Cerebellar nuclear complex (tissue), 1 donor: ENCODE measurements at regions not wholly inside any gene's neighbourhood (a gene's known extent, or its start where the extent isn't known, plus 50 kb on each side); places are given as distances from the start of the nearest gene placed in this dataset.

Experiments
- DNase-seq, 2 experiments: peaks; one replicate each; lab custom pipeline; 2025; lab: John Stamatoyannopoulos, UW

DNA sequence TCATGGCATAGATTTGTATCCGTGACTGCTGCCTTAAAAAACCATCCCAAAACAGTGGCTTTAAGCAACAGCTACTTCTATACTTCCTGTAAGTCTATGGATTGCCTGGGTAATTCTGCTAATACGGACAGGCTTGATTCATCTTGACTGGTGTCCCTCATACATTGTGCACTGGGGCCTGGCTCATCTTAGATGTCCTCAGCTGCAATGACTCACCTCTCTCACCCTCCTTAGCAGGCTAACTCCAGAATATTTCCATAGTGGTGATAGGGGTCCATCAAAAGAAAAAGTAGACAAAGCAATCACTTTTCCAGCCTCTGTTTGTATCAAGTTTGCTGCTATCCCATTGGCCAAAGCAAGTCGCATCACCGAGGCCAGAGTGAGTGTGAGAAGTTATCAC lies 409.1 kb upstream of the KAZN start:
- DNase-seq, result no peak

DNA sequence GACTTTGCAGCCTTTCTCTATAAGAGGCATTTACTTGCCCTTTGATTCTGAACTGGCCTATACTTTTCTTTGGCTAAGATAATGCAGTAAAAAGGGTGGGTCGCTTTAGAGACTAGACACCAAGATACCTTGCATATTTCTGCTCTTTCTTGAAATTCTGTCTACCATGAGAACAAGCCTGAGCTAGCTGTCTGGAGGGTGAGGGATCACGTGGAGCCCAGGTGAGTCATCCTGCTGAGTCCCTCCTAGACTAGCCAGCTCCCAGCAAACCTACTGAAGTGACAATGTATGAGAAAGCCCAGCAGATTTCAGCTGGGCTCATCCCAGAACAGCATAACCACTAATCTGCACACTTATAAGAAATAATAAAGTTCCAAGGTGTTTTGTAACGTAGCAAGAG lies 408.0 kb upstream of the KAZN start:
- no peak for DNase-seq

DNA sequence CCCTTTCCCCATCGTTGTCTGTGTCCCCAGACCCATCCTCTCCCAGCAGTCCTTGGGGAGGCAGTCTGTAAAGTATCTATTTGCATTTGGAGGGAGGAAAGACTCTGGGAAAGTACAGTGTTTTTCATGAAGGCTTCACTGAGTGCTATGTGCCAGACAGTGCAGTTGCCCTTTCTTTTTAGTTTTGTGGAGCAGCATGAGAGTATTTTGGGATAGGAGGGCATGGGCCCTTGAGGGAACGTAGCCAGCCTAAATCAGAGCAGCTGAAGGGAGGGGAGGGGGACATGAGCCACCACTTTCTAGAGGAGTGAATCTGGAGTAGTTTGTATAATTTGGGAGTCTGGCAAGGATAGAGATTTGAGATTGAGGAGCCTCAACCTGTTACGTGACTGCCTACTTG lies 404.0 kb upstream of the KAZN start:
- DNase-seq, result no peak

DNA sequence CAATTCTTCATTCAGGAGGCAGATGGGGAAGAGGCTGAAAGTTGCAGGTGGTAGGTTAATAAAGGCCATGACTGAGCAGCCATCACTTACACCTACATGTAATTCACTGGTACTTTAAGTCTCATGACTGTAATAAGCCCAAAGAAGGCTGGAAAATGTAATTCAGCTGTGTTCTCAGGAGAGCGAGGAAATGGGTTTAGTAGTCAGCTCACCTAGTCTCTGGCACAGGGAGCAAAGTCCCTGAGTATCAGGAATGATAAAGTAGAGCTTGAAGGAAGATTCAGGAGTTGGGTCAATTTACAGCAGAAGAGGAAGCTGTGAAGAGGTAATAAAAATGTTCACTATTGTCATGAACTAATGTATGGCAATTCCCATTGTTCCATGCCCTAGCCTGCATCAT lies 393.4 kb upstream of the KAZN start:
- no peak for DNase-seq

DNA sequence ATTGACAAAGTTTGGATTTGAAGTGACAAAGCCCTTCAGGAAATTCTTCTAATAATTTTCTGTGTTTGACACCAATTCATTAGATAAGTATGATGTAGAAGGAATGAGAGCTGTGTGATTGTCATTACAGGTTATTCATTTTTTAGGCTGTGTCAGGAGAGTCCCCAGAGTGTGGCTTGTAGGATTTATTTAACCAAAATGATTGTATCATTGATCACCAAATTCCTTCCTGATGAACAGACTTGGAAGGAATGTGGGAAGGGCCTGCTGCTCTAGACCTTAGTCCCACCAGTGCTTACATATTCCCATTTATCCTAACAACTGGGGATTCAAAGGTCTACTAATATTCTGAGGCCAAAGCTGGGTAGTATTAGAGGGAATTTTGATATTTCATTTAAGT lies 383.3 kb upstream of the KAZN start:
- no peak for DNase-seq

DNA sequence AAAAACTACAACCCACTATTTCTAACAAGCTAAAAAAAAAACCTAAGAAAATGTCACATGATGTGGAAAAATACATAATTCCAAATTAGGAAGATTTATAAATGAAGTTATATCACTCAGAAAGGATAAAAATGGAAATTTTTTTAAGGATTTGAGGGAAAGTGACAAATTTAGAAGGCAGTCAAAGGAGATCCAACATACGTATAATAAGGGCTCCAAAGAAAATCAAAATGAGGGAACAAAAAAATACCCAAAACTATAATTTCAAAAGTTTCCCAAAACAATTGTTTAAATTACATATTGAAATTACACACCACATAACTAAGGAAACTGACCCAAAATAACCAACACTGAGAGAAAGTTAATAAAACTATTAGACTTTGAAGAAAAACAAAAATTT lies 381.1 kb upstream of the KAZN start:
- DNase-seq, result no peak

DNA sequence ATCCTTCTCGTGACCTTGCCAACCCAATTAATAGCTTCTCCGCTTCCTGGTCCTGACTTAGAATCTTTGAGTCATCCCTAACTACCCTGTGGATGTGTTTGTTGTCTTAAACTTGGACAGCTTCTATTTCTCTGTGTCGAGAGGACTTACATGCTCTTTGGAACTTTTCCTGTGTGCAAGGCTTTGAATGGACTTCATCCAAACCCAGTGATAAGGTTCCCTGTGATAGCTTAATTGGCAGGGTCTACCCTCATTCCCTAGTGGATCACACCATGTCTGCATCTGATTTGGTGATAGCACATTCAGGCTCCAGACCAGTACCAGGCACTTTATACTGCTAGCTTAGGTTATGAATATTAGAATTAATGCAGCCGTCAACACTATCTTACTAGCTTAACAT lies 378.2 kb upstream of the KAZN start:
- no peak for DNase-seq

DNA sequence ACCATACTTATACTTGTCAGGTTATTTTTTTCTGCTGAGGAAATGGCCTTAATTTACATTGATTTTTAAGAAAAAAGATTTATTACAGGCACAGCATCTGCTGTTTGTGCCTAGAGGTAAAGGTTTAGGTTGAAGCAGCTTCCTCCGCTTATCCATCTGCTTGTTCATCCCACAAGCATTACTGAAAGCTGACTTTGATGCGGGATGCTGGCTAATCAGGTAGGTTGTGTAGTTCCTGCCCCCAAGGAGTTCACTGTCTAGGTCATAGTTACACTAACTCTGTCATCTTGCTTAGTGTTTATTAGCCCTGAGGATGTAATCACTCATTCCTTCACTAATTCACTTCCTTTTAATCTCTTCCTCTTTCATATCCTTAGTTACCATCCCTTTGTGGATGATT lies 377.7 kb upstream of the KAZN start:
- no peak for DNase-seq

DNA sequence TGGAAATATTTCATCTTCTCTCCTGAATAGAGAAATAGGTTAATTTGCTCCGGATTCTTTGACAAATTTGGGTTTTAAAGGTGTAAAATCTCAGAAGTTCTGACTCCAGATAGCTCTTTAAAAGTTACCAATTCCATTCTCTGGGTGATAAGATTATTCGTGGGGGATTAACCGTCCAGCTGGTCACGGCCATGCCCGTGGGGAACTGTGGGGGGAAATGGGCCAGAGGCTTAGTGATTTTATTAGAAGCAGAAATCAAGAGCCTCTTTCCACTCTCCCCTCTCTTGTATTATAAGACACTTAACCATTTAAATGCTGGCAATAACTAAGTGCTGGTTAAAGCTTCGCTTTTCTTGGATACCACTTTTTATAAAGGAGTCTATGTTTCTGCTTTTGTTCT lies 376.4 kb upstream of the KAZN start:
- DNase-seq, result no peak

DNA sequence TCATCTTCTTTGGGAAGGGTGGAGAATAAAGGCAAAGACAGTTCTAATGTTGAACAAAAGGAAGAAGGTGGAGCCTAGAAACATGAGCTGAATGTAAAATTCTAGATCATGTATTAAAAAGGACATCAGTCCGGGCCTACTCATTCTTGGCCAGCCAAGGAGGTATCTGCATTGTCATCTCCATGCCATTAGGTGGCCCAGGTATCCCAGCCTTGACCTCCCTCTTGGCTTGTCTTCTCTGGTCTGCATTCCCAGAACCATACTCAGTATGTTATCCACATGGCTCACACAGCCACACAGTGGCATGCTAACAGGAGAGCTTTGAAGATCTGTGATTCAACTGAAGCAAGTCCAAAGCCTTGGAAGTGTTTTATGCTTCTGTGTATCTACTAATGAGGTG lies 369.8 kb upstream of the KAZN start:
- DNase-seq, result no peak

DNA sequence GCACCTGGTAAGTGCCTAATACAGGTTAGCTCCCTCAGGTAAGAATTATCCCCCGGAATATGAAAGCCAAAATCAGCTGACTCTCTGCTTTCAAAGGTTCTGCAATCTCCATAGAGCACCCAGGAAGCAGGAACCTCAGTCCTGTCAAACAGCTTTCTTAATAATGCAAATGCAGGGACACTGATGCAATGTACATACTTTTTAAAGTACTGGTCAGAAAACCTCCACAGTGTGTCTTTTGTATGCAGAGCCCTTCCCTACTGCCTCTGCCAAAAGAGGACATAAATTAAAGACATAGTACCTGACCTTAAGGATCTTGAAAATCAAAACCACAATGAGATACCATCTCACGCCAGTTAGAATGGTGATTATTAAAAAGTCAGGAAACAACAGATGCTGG lies 365.0 kb upstream of the KAZN start:
- DNase-seq, result no peak

DNA sequence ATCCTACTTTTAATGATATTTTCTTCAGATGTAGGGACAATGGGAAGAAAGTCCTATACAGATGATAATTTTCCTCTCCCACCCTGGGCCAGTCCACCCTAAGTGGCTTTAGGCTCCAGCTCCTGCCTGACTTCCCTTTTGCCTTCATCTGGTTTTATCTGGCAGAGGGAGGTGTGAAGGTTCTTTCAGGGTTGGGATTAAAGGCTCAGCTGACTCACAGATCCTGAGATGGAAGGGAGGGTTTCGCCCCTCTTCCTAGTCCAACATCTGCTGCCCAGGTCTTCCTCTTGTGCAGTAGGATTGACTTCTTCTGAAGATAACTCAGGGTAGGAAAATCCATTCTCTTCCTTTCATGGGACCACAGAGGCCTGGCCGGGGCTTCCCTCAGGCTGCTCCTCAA lies 362.4 kb upstream of the KAZN start:
- no peak for DNase-seq

DNA sequence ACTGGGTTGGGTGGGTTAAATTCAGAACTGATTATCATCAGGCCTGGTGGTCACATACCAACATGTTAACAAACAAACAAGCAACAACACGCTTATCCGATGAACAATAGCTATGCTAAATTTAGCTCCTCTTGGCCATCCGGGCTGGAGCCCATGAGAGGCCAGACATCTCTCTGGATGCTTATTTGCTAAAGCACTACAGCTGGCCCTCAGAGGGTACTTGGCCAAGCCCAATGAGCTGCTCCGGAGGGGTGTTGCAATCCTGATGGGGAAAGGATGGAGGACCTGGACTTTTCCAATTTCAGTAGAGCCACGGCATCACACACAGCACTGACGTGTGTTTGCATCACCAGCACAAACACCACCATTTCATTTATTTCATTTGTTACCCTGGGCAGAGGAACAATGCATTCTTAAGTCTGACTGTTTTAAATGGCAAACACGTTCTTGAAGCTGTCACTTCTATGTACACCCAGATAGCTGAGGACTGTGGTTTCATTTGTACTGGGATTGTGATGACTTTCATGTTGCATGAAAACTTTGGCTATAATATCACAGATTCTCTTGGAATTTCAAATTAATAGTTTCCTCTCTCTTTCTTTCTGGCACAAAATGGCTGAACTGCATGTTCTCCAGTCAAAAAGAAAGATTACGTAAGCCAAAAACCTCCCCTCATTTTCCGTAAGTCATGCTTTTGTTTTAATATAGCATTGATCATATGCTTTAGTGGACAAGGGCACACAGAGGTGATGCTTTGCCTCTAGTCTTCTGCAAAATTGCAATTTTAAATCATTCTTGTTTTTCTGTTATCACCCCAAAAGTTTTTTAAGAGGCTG lies 359.8 kb upstream of the KAZN start:
- DNase-seq, result no peak

DNA sequence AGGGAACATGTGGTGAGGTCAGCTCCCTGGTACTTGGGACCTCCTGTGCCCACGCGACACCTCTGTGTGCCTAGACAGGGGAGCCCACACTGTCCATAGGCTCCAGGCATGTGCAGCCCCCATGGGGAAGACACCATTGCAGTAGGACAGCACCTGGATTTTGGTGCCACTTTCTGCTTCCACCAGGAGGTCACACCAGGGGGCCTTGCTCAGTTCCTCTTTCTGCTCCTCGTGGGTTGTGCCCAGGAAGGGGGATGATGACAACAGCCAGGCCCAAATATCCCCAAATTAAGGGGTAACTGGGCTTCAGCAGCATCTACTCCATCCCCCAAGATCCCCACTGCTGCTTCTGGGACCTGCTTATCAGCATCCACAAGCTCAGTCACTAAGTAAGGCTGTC lies 358.2 kb upstream of the KAZN start:
- DNase-seq, result no peak

DNA sequence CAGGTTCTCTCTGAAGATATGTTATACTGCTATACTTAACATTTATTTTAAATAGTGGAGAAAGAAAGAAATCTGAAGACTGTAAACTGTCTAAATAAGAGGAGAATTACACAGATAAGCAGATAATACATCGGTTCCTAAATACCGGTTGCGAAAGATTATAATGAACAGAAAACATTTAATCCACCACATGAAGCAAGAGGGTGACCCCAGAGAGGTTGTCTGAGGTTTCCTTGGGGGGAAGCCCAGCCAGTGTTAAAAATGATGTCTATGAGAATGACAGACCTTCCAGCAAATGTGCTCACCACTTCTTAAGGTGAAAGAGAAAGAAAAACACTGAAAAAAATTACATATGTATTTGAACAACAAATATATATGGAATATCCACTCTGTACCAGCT lies 356.4 kb upstream of the KAZN start:
- no peak for DNase-seq

DNA sequence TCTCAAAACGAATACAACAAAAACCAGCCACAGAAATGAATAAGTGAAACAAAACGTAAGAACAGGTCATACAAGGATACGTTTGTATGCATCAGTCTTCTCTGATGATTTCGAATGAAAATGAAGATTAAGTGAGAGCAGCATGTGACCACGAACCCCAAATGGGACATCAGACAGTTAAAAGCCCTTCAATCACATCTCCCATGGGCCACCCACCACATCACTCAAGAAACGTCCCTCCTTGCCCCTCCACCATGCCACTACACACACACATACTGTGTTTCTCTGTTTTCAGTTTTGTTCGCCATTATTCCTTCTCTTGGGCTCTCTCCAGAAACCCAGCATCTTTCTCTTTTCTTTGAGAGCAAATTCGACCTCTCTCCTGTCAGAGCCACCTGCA lies 355.6 kb upstream of the KAZN start:
- DNase-seq, result no peak

DNA sequence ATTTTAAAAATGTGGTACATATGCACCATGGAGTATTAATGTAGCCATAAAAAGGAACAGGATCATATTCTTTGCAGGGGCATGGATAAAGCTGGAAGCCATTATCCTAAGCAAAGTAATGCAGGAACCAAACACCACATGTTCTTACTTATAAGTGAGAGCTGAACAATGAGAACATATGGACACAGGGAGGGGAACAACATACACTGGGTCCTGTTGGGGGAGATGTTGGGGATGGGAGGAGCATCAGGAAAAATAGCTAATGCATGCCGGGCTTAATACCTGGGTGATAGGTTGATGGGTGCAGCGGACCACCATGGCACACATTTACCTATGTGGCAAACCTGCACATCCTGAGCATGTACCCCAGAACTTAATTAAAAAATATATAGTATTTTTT lies 352.5 kb upstream of the KAZN start:
- no peak for DNase-seq

DNA sequence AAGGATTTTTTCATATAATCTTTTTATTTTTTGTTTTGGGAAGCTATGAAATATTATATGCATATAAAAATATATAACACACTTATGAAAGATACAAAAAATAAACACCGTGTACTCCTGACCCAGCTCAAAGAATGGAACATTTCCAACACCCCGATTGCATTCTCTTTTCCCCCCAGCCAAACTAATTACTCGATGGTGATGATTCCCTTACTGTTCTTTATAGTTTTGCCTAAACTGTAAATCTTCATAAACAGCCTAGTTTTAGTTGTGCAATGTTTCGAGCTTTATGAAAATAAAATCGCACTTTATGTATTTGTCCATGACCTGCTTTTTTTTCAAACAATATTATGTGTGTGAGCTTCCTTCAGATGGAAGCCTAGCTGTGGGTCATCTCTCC lies 352.0 kb upstream of the KAZN start:
- no peak for DNase-seq

DNA sequence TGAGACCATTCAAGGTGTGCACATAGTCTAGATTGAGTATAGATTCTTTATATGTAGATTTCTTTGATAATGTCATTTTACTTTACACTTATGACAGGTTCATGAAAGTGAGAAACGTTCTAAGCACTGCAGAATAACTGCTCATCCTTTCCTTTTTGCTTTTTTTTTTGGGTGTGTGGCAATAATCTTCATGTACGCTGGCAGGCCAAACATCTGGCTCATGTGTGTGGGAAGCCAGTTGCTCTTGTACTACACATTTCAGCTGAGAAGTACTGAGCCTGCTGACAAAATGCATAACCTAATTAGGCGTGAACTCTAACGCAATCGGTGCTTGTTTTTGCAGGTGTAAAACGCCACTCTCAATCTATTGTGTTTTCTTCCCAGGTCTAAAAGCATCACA lies 350.8 kb upstream of the KAZN start:
- DNase-seq, result no peak

DNA sequence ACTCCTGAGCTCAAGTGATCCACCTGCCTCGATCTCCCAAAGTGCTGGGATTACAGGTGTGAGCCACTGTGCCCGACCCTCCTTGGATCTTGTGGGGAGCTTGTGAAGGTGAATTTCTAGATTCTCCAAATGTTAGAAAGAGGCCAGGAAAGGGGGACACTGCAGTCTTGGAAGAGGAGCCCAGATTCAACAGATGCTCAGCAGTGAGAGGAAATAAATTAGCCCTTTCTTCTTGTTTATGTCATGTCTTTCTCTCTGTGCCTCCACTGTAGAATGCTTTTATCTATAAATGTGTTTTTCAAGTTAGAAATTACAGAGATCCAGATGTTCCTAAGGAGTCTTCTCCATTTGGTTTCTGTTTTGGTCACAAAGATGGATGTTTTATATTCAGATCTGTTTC lies 346.6 kb upstream of the KAZN start:
- DNase-seq, result no peak

DNA sequence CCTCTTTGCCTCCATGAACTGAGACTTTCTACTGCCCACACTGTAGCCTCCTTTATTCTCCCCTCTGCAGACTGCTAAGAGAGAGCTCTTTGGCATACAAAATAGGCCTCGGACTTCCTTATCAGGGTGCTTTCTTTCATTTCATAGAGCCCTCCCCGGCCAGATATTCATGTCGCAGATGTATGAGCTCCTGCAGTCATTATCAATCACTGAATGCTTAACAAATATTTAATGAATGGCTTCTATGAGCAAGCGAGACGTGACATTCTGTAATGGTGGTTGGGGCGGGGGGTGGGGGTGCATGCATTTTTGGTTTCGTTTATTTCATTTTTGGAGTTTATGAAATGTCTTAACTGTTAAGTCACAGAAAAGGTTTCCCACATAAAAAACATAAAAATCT lies 344.8 kb upstream of the KAZN start:
- DNase-seq, result no peak

DNA sequence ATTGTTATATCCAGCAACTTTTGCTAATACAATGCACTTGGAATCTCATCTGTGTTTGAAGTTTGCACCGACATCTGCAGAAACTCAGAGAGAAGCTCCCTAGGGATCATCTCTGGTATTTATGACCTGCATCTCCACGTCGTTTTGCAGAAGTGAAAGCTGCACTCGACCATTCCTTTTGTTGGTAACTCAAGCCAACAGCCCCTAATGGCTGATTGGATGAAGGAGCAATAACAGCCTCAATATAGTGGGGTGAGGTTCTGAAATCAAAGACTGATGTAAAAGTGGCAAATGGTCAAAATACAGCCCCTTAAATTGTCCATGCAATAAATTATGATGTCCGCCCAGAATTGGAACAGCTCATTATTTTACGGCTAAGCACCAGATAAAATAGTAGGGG lies 344.2 kb upstream of the KAZN start:
- DNase-seq, result no peak

DNA sequence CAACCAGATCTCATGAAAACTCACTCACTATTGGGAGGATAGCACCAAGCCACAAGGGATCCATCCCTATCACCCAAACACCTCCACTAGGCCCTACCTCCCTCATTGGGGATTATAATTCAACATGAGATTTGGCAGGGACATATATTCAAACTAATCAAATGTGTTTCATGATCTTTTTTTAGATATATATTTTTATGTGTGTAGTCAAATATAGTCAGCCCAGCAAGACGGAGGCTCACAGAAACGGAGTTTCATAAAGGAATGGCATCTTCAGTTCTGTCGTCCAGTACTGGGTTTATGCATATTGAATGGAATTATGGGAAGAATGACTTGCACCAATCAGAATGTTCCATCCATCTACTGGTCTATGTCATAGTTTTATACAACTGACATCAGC lies 343.3 kb upstream of the KAZN start:
- no peak for DNase-seq

DNA sequence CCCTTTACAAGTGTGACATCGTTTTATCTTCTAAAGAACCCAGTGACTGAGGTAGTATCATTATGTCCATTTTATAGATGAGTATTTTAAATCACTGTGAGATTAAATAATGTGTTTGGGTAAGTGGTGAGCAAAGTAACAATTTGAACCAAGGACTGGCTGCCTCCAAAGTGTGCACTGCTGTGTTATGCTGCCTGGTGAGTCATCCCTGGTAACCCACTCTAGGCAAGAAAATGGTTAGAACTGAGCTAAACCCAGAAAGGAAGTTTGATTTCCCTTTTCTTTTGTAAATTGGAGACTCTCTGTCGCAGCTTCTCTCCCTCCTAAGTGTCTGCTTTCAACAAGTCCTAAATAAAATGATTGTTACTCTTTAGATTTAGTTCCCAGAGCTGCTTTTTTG lies 342.8 kb upstream of the KAZN start:
- DNase-seq, result no peak
